ENCODE measurements at regions not wholly inside any gene's neighbourhood (a gene's known extent, or its start where the extent isn't known, plus 50 kb on each side); places are given as distances from the start of the nearest gene placed in this dataset.

- TF ChIP-seq ZNF292 (tag by site-specific recombination; IDR thresholded peaks at IDR 0.05; ENCODE audit: borderline replicate concordance, low read depth) = no peak
- no peak for TF ChIP-seq CTCF (tag by site-specific recombination; IDR thresholded peaks at IDR 0.05)
- no peak for TF ChIP-seq ZSCAN30 (tag by site-specific recombination; IDR thresholded peaks at IDR 0.05)
- TF ChIP-seq ZNF138 (tag by site-specific recombination; IDR thresholded peaks at IDR 0.05; ENCODE audit: borderline replicate concordance) = no peak
- TF ChIP-seq ZNF510 (tag by site-specific recombination; IDR thresholded peaks at IDR 0.05; ENCODE audit: insufficient replicate concordance) = no peak
Observed at GRCh38 chr2:145022666-145023333, 502.9 kb upstream of the ZEB2 start.

Measured in HEK293 (cell line).